Rectal smooth muscle tissue (tissue), 1 donor: ENCODE measurements at regions not wholly inside any gene's neighbourhood (a gene's known extent, or its start where the extent isn't known, plus 50 kb on each side); places are given as distances from the start of the nearest gene placed in this dataset.

Experiments used
- H3K27ac ChIP-seq: one replicate; pipeline ENCODE4 v1.7.0; 2013; ENCODE audit warnings: low read depth, low read length, inconsistent platforms
- H3K27me3 ChIP-seq: one replicate; pipeline ENCODE4 v1.7.0; 2013; ENCODE audit warnings: low read length; ENCODE audit not compliant: control insufficient read depth, insufficient read depth
- H3K36me3 ChIP-seq: one replicate; pipeline ENCODE4 v1.7.0; 2013; ENCODE audit warnings: low read length; ENCODE audit not compliant: control insufficient read depth, insufficient read depth
- H3K4me1 ChIP-seq: one replicate; pipeline ENCODE4 v1.7.0; 2013; ENCODE audit warnings: low read length; ENCODE audit not compliant: control insufficient read depth, insufficient read depth
- H3K4me3 ChIP-seq: one replicate; pipeline ENCODE4 v1.7.0; 2013; ENCODE audit warnings: low read length
- H3K9ac ChIP-seq: one replicate; pipeline ENCODE4 v1.7.0; 2013; ENCODE audit warnings: low read length

GRCh38 chr6:3653528-3654070, 97.9 kb downstream of the PXDC1 start:
- Histone ChIP-seq H3K9ac (no peak overlapping the region), H3K36me3 (no peaks in the 10 kb centered on the region), H3K4me1 (no peaks in the 10 kb centered on the region), H3K4me3 (no peak overlapping the region), H3K27me3 (no peaks in the 10 kb centered on the region), H3K27ac (no peak overlapping the region)

- no peak overlapping the region for H3K4me3 ChIP-seq
- H3K4me1 ChIP-seq = no peaks in the 10 kb centered on the region
- no peaks in the 10 kb centered on the region for H3K27me3 ChIP-seq
- no peak overlapping the region for H3K27ac ChIP-seq
- H3K9ac ChIP-seq = no peak overlapping the region
- H3K36me3 ChIP-seq = no peaks in the 10 kb centered on the region
These were observed 99.7 kb downstream of the PXDC1 start for GRCh38 chr6:3651698-3652229.

GRCh38 chr6:3650959-3651697, 100.4 kb downstream of the PXDC1 start:
- H3K27me3 ChIP-seq = no peaks in the 10 kb centered on the region
- H3K4me1 ChIP-seq = no peaks in the 10 kb centered on the region
- no peak overlapping the region for H3K9ac ChIP-seq
- no peaks in the 10 kb centered on the region for H3K36me3 ChIP-seq
- H3K27ac ChIP-seq = no peak overlapping the region
- H3K4me3 ChIP-seq = no peak overlapping the region

- Histone ChIP-seq H3K4me1 (no peaks in the 10 kb centered on the region), H3K27me3 (no peaks in the 10 kb centered on the region), H3K27ac (no peak overlapping the region), H3K36me3 (no peaks in the 10 kb centered on the region), H3K4me3 (no peak overlapping the region), H3K9ac (no peak overlapping the region)
These were observed 101.2 kb downstream of the PXDC1 start for GRCh38 chr6:3650076-3650958.

DNA sequence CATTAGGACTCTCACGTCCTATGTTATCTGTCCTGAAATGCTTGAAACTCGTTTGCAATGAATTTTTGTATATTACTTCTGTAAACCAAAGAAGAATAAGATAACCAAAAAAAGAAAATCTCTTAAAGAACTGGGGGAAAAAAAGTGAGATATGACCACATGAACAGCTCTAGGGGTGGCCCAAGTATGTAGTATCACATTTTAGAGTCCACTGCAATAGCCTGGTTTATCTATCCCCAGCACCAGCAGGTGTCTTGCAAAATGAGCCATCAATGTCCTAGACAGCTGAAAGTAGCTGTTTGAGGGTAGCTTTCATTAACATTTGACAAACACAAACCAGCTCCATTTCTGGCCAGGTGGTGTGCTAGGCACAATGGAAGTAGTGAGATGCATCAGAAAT, 102.8 kb downstream of the PXDC1 start:
- H3K27ac ChIP-seq = no peak overlapping the region
- no peak overlapping the region for H3K4me3 ChIP-seq
- H3K9ac ChIP-seq = no peak overlapping the region
- no peaks in the 10 kb centered on the region for H3K4me1 ChIP-seq
- no peaks in the 10 kb centered on the region for H3K36me3 ChIP-seq
- H3K27me3 ChIP-seq = no peaks in the 10 kb centered on the region

DNA sequence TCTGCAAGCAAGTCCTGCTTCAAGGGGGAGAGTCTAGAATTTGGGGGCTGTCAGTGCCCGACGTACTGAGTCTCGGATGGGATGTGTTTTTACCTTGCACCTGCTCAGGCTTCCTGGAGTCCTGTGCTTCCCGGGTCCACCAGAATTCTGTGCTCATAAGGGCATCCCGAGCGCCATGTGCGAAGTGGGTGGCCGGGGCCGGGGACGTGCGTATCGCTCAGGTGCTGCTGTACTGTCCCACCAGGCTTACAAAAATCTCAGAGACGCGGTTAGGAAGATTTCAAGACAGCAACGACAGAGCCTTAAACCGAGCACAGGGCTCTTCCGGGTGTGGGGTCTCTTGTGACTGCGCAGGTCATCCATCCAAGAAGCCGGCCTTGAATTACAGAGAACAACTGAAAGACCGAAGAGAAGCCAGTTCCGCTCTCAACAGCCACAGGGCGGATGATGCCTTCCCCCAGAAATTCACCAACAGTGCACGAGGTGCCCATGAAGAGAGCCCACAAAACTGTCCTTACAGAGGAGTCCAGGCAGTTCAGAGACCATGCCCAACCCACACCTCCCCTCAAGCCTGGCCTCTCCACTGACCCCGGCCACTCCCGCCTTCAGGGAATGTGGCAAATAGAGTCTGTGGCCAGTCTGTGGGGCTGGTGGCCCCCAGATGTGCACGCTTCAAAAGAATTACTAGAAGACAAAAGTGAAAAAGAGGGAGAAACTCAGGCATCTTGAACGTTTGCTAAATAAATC, 104.7 kb downstream of the PXDC1 start:
- Histone ChIP-seq H3K27ac (no peak overlapping the region), H3K27me3 (no peaks in the 10 kb centered on the region), H3K4me3 (no peak overlapping the region), H3K9ac (no peak overlapping the region), H3K36me3 (no peaks in the 10 kb centered on the region), H3K4me1 (no peaks in the 10 kb centered on the region)

GRCh38 chr6:3644739-3645012, 106.8 kb downstream of the PXDC1 start:
- Histone ChIP-seq H3K4me1 (no peaks in the 10 kb centered on the region), H3K9ac (no peak overlapping the region), H3K27ac (no peak overlapping the region), H3K36me3 (no peaks in the 10 kb centered on the region), H3K4me3 (no peak overlapping the region), H3K27me3 (no peaks in the 10 kb centered on the region)

DNA sequence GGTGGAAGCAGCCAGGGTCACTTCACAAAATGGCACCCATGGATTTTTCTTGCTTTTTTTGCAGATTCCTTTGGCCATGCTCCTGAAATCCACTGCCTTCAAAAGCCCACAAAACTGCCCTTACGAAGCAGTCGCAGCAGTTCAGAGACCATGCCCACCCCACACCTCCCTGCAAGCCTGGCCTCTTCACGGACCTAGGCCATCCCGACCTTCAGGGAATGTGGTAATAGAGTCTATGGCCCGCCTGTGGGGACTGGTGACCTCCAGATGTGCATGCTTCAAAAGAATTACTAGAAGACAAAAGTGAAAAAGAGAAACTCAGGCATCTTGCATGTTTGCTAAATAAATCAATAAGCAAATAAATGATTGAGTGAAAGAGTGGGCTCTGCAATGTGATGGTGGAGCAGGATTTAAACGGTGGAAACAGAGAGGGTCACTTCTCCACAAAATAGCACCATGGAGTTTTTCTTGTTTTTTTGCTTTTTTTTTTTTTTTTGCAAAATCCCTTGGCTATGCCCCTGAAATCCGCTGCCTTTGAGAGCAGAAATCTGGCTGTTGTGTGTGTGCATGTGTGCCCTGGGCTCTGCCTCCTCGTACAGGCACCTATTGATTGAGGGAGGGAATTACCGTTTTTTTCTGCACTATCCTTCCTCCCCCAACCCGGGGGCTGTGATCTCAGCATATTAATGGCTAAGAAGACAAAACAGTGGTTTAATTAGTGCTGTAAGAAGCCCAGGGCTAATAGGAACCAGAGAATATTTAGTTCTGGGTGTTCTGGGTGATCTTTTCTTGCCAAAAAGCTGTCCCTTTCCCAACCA, 107.4 kb downstream of the PXDC1 start:
- Histone ChIP-seq H3K9ac (no peak overlapping the region), H3K4me3 (no peak overlapping the region), H3K36me3 (no peaks in the 10 kb centered on the region), H3K4me1 (no peaks in the 10 kb centered on the region), H3K27me3 (no peaks in the 10 kb centered on the region), H3K27ac (no peak overlapping the region)

GRCh38 chr6:3640868-3641267, 110.6 kb downstream of the PXDC1 start:
- no peak overlapping the region for H3K27ac ChIP-seq
- H3K27me3 ChIP-seq = no peaks in the 10 kb centered on the region
- H3K9ac ChIP-seq = no peak overlapping the region
- H3K4me1 ChIP-seq = no peaks in the 10 kb centered on the region
- no peak overlapping the region for H3K4me3 ChIP-seq
- H3K36me3 ChIP-seq = no peaks in the 10 kb centered on the region

- Histone ChIP-seq H3K27me3 (no peaks in the 10 kb centered on the region), H3K36me3 (no peaks in the 10 kb centered on the region), H3K4me1 (no peaks in the 10 kb centered on the region), H3K9ac (no peak overlapping the region), H3K27ac (no peak overlapping the region), H3K4me3 (no peak overlapping the region)
These were observed 112.9 kb downstream of the PXDC1 start for GRCh38 chr6:3638662-3639061.

GRCh38 chr6:3636060-3636459, 115.5 kb downstream of the PXDC1 start:
- no peak overlapping the region for H3K4me3 ChIP-seq
- H3K9ac ChIP-seq = no peak overlapping the region
- no peak overlapping the region for H3K27ac ChIP-seq

More at GRCh38 chr6:3636060-3636459, 115.5 kb downstream of the PXDC1 start:
- Histone ChIP-seq H3K27me3 (no peaks in the 10 kb centered on the region), H3K36me3 (no peaks in the 10 kb centered on the region), H3K4me1 (no peaks in the 10 kb centered on the region)
